ENCODE measurements at regions not wholly inside any gene's neighbourhood (a gene's known extent, or its start where the extent isn't known, plus 50 kb on each side); places are given as distances from the start of the nearest gene placed in this dataset.

GRCh38 chr4:11663114-11663513 lies 234.4 kb upstream of the HS3ST1 start (continued):
- TF ChIP-seq TCF7L2 (IDR thresholded peaks at IDR 0.05; ENCODE audit: borderline replicate concordance, extremely low read depth, insufficient read depth, insufficient read length) (no peak), ATF3 (IDR thresholded peaks at IDR 0.05) (no peak), YY1 (IDR thresholded peaks at IDR 0.05; ENCODE audit: extremely low read depth, insufficient replicate concordance, low read depth, low read length) (no peak), EGR1 (IDR thresholded peaks at IDR 0.05; ENCODE audit: low read depth) (no peak)

GRCh38 chr4:11650801-11651596 lies 222.3 kb upstream of the HS3ST1 start:
- RAD21 ChIA-PET (ENCODE audit: low non-redundant PET in 1 of 2, low total read pairs in 2 of 2, uncharacterized antibody in 2 of 2, unreplicated experiment in 2 of 2), result interaction anchor here (1.1 to 1.8 kb wide), 2 partner anchors 26 to 145 kb away, joined by 4 read pairs; no protein-coding TSS in a partner anchor
- peak; percentile 87 for ATAC-seq
- no peak overlapping the region for H2AFZ ChIP-seq (ENCODE audit: low read depth, low read length, poor library complexity, severe bottlenecking)
- peaks cover 30 to 77% of the 10 kb centered on the region in 2 experiments for H3K4me1 ChIP-seq (ENCODE audit: control insufficient read depth in 1 of 2, insufficient read depth in 2 of 2, low read length in 2 of 2)
- H3K9me3 ChIP-seq (ENCODE audit: control insufficient read depth in 1 of 2, insufficient read depth in 1 of 2, low read depth in 1 of 2, low read length in 2 of 2), result no peaks in the 10 kb centered on the region
- H3K4me3 ChIP-seq (replicated peaks in 1 of 2; ENCODE audit: low read depth in 1 of 2, low read length in 2 of 2), result peak overlapping the region; percentile 16 to 38
- no peaks in the 10 kb centered on the region for H3K27me3 ChIP-seq (ENCODE audit: insufficient read depth, low read length)
- H3K9ac ChIP-seq (ENCODE audit: low read length), result peak overlapping the region; percentile 68
- no peaks in the 10 kb centered on the region for H3K9me2 ChIP-seq (ENCODE audit: insufficient read depth)
- no peaks in the 10 kb centered on the region; a peak in 1 of 4 replicates for H3K36me3 ChIP-seq (ENCODE audit: control insufficient read depth in 1 of 2, insufficient read depth in 2 of 2, low read length in 2 of 2)
- peak; percentile 96 for DNase-seq (ENCODE audit: low read depth, low spot score)
- H4K20me1 ChIP-seq (ENCODE audit: insufficient read depth), result no peaks in the 10 kb centered on the region
- TSS peak; percentile 95 for BruUV-seq (replicated peaks)
- peak overlapping the region; percentile 71 for H3K4me2 ChIP-seq (ENCODE audit: low read length)
- peak overlapping the region; percentile 95 for H3K27ac ChIP-seq (ENCODE audit: low read depth, low read length)
- intact Hi-C loops (cut with micrococcal nuclease), result no loop called here
- CTCF ChIA-PET, result no interaction called here
- H3K79me2 ChIP-seq (ENCODE audit: insufficient read depth, low read length), result no peaks in the 10 kb centered on the region
- POLR2A ChIA-PET, result interaction anchor here (0.6 to 2.5 kb wide), 11 partner anchors 8 to 146 kb away, joined by 3 to 22 read pairs (median 6); no protein-coding TSS in a partner anchor
- no peak for TF ChIP-seq ZNF274 (IDR thresholded peaks at IDR 0.05; ENCODE audit: low read depth, low read length)
- peak; percentile 97 for TF ChIP-seq TCF7L2 (IDR thresholded peaks at IDR 0.05; ENCODE audit: borderline replicate concordance, extremely low read depth, insufficient read depth, insufficient read length)
- no peak for TF ChIP-seq ZBTB33 (IDR thresholded peaks at IDR 0.05; ENCODE audit: extremely low read depth, insufficient replicate concordance, low read length)
- TF ChIP-seq SP1 (IDR thresholded peaks at IDR 0.05; ENCODE audit: low read depth), result peak; percentile 98
- TF ChIP-seq ELF1 (IDR thresholded peaks at IDR 0.05; ENCODE audit: borderline replicate concordance, low read depth), result no peak
- no peak for TF ChIP-seq EZH2 (IDR thresholded peaks at IDR 0.05)
- peak; percentile 71 for TF ChIP-seq MAX (IDR thresholded peaks at IDR 0.05)
- TF ChIP-seq POLR2A (IDR thresholded peaks at IDR 0.05; ENCODE audit: borderline replicate concordance, extremely low read depth, insufficient read depth, insufficient read length), result no peak
- TF ChIP-seq EZH2phosphoT487 (IDR thresholded peaks at IDR 0.05; ENCODE audit: borderline replicate concordance), result no peak
- peak; percentile 91 for TF ChIP-seq JUND (IDR thresholded peaks at IDR 0.05)
- TF ChIP-seq SRF (IDR thresholded peaks at IDR 0.05; ENCODE audit: low read depth), result no peak; the same call in 1 of the 2 replicates
- TF ChIP-seq REST (IDR thresholded peaks at IDR 0.05; ENCODE audit: low read depth), result no peak
- peak; percentile 75 for TF ChIP-seq FOSL1 (IDR thresholded peaks at IDR 0.05; ENCODE audit: low read depth)
- peak; percentile 68; the same call in 1 of the 2 replicates for TF ChIP-seq SIN3A (IDR thresholded peaks at IDR 0.05; ENCODE audit: low read depth)
- TF ChIP-seq POLR2AphosphoS5 (IDR thresholded peaks at IDR 0.05; ENCODE audit: low read depth, low read length), result peak; percentile 55
- peak; percentile 81; the same call in 1 of the 2 replicates for TF ChIP-seq CBX3 (IDR thresholded peaks at IDR 0.05; ENCODE audit: low read depth)
- TF ChIP-seq CEBPB (IDR thresholded peaks at IDR 0.05; ENCODE audit: low read depth), result peak; percentile 66; the same call in 1 of the 2 replicates
